B cell (primary cell): ENCODE measurements at regions not wholly inside any gene's neighbourhood (a gene's known extent, or its start where the extent isn't known, plus 50 kb on each side); places are given as distances from the start of the nearest gene placed in this dataset.

ENCODE experiments used
- CTCF ChIP-seq: fragments of 200-600 bp; IDR thresholded peaks from one replicate; pipeline ENCODE4 v1.8.0; 2022; ENCODE audit warnings: antibody characterized with exemption, mild to moderate bottlenecking
- EZH2 ChIP-seq: IDR thresholded peaks from 2 replicates; pipeline ENCODE4 v1.6.1; 2012; ENCODE audit warnings: borderline replicate concordance, low read depth, mild to moderate bottlenecking, moderate library complexity, low read length; ENCODE audit not compliant: insufficient read depth, poor library complexity, severe bottlenecking

- TF ChIP-seq CTCF: no peak
- TF ChIP-seq EZH2: no peak
Observed at GRCh38 chr1:239786464-239786863, 305.2 kb upstream of the FMN2 start.
